H1 (cell line): ENCODE measurements at regions not wholly inside any gene's neighbourhood (a gene's known extent, or its start where the extent isn't known, plus 50 kb on each side); places are given as distances from the start of the nearest gene placed in this dataset.

ENCODE experiments used
- CHD2 ChIP-seq: IDR thresholded peaks from 2 replicates; pipeline ENCODE4 v1.6.1; 2012; ENCODE audit warnings: low read length, improper control_type of control experiment
- EGR1 ChIP-seq: IDR thresholded peaks from 2 replicates; pipeline ENCODE4 v1.6.1; 2011; ENCODE audit warnings: low read depth, low read length, borderline replicate concordance
- GTF2F1 ChIP-seq: IDR thresholded peaks from 2 replicates; pipeline ENCODE4 v1.6.1; 2012; ENCODE audit warnings: low read depth, low read length, improper control_type of control experiment, borderline replicate concordance
- JUND ChIP-seq: IDR thresholded peaks from 2 replicates; pipeline ENCODE4 v1.6.1; 2011; ENCODE audit warnings: mild to moderate bottlenecking, improper control_type of control experiment, low read length
- NANOG ChIP-seq: IDR thresholded peaks from 2 replicates; pipeline ENCODE4 v1.6.1; 2011; ENCODE audit warnings: low read length, low read depth, mild to moderate bottlenecking, inconsistent platforms; ENCODE audit not compliant: insufficient read depth, poor library complexity, severe bottlenecking
- POLR2A ChIP-seq, 2 experiments: IDR thresholded peaks; 1 replicate in 1 of 2; 2 replicates in 1 of 2; pipeline ENCODE4 v1.6.1; 2011; ENCODE audit warnings: low read depth in 2 of 2, low read length in 2 of 2, mild to moderate bottlenecking in 2 of 2; ENCODE audit errors: control extremely low read depth in 1 of 2
- TBP ChIP-seq: IDR thresholded peaks from 2 replicates; pipeline ENCODE4 v1.6.1; 2011; ENCODE audit warnings: low read depth, low read length, improper control_type of control experiment
- TCF12 ChIP-seq: IDR thresholded peaks from 2 replicates; pipeline ENCODE4 v1.6.1; 2011; ENCODE audit warnings: low read depth, mild to moderate bottlenecking, low read length
- TF ChIP-seq, protein P1 (sequence below): fragments of 300-600 bp; sonication (generic); IDR thresholded peaks from 2 replicates; pipeline ENCODE4 v1.7.1; 2012; ENCODE audit warnings: low read length, moderate library complexity, mild to moderate bottlenecking, inconsistent platforms; ENCODE audit not compliant: insufficient replicate concordance
- TF ChIP-seq, protein P2 (sequence below): IDR thresholded peaks from 2 replicates; pipeline ENCODE4 v1.6.1; 2012; ENCODE audit warnings: inconsistent platforms

DNA sequence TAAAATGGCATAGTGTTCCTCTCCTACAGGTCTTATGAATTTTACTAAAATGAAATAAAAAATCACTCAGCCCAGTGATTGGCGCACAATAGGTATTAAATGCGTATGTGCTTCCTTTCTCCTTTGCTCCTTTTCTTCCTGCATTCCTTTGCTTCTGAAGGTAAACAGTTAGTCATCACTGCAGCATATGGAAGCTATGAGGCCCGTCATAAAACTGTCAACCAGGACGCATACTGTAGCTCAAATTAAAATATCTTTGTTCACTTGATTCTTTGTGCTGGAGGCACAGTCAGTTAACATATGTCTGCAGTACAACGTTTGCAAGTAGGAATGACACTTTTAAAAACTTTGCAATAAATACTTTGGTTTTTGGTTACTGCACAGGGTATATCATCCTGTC lies 374.7 kb downstream of the TCERG1L start (continued):
- TF ChIP-seq, protein P1, sequence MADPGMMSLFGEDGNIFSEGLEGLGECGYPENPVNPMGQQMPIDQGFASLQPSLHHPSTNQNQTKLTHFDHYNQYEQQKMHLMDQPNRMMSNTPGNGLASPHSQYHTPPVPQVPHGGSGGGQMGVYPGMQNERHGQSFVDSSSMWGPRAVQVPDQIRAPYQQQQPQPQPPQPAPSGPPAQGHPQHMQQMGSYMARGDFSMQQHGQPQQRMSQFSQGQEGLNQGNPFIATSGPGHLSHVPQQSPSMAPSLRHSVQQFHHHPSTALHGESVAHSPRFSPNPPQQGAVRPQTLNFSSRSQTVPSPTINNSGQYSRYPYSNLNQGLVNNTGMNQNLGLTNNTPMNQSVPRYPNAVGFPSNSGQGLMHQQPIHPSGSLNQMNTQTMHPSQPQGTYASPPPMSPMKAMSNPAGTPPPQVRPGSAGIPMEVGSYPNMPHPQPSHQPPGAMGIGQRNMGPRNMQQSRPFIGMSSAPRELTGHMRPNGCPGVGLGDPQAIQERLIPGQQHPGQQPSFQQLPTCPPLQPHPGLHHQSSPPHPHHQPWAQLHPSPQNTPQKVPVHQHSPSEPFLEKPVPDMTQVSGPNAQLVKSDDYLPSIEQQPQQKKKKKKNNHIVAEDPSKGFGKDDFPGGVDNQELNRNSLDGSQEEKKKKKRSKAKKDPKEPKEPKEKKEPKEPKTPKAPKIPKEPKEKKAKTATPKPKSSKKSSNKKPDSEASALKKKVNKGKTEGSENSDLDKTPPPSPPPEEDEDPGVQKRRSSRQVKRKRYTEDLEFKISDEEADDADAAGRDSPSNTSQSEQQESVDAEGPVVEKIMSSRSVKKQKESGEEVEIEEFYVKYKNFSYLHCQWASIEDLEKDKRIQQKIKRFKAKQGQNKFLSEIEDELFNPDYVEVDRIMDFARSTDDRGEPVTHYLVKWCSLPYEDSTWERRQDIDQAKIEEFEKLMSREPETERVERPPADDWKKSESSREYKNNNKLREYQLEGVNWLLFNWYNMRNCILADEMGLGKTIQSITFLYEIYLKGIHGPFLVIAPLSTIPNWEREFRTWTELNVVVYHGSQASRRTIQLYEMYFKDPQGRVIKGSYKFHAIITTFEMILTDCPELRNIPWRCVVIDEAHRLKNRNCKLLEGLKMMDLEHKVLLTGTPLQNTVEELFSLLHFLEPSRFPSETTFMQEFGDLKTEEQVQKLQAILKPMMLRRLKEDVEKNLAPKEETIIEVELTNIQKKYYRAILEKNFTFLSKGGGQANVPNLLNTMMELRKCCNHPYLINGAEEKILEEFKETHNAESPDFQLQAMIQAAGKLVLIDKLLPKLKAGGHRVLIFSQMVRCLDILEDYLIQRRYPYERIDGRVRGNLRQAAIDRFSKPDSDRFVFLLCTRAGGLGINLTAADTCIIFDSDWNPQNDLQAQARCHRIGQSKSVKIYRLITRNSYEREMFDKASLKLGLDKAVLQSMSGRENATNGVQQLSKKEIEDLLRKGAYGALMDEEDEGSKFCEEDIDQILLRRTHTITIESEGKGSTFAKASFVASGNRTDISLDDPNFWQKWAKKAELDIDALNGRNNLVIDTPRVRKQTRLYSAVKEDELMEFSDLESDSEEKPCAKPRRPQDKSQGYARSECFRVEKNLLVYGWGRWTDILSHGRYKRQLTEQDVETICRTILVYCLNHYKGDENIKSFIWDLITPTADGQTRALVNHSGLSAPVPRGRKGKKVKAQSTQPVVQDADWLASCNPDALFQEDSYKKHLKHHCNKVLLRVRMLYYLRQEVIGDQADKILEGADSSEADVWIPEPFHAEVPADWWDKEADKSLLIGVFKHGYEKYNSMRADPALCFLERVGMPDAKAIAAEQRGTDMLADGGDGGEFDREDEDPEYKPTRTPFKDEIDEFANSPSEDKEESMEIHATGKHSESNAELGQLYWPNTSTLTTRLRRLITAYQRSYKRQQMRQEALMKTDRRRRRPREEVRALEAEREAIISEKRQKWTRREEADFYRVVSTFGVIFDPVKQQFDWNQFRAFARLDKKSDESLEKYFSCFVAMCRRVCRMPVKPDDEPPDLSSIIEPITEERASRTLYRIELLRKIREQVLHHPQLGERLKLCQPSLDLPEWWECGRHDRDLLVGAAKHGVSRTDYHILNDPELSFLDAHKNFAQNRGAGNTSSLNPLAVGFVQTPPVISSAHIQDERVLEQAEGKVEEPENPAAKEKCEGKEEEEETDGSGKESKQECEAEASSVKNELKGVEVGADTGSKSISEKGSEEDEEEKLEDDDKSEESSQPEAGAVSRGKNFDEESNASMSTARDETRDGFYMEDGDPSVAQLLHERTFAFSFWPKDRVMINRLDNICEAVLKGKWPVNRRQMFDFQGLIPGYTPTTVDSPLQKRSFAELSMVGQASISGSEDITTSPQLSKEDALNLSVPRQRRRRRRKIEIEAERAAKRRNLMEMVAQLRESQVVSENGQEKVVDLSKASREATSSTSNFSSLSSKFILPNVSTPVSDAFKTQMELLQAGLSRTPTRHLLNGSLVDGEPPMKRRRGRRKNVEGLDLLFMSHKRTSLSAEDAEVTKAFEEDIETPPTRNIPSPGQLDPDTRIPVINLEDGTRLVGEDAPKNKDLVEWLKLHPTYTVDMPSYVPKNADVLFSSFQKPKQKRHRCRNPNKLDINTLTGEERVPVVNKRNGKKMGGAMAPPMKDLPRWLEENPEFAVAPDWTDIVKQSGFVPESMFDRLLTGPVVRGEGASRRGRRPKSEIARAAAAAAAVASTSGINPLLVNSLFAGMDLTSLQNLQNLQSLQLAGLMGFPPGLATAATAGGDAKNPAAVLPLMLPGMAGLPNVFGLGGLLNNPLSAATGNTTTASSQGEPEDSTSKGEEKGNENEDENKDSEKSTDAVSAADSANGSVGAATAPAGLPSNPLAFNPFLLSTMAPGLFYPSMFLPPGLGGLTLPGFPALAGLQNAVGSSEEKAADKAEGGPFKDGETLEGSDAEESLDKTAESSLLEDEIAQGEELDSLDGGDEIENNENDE: no peak
- TF ChIP-seq TBP: no peak
- TF ChIP-seq NANOG: no peak
- TF ChIP-seq, protein P2, sequence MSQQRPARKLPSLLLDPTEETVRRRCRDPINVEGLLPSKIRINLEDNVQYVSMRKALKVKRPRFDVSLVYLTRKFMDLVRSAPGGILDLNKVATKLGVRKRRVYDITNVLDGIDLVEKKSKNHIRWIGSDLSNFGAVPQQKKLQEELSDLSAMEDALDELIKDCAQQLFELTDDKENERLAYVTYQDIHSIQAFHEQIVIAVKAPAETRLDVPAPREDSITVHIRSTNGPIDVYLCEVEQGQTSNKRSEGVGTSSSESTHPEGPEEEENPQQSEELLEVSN: no peak
- TF ChIP-seq GTF2F1: no peak
- no peak for TF ChIP-seq POLR2A (IDR thresholded peaks at IDR 0.05; ENCODE audit: control extremely low read depth in 1 of 2, low read depth in 2 of 2, low read length in 2 of 2)
- TF ChIP-seq CHD2: no peak
- TF ChIP-seq EGR1: no peak
- TF ChIP-seq TCF12: no peak
- no peak for TF ChIP-seq JUND
